GM18498 (cell line): ENCODE measurements at regions not wholly inside any gene's neighbourhood (a gene's known extent, or its start where the extent isn't known, plus 50 kb on each side); places are given as distances from the start of the nearest gene placed in this dataset.

Source experiments
- ATAC-seq: cut with Tn5 transposase; IDR thresholded peaks from one replicate; pipeline ENCODE4 v1.9.1; 2021; ENCODE audit warnings: mild to moderate bottlenecking, moderate library complexity; ENCODE audit not compliant: unreplicated experiment

DNA sequence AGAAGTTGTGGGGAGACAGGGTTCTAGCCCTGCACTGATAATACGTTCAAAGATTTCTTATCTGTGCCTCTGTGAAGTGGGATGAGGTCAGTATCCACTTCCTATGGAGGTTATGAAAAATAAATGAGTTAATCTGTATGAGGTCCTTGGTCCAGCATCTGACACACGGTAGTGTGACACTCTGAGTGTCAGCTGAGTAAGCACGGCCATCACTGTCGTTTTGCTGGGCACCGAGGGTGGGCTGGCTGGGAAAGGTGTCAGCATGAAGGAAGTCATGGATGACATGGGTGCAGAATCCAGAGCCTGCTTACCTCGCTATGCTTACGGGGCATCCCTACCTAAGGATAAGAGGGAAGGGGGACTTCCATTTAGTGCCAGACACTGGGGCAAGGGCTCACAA, 150.3 kb downstream of the INHBB start:
- ATAC-seq = no peak

DNA sequence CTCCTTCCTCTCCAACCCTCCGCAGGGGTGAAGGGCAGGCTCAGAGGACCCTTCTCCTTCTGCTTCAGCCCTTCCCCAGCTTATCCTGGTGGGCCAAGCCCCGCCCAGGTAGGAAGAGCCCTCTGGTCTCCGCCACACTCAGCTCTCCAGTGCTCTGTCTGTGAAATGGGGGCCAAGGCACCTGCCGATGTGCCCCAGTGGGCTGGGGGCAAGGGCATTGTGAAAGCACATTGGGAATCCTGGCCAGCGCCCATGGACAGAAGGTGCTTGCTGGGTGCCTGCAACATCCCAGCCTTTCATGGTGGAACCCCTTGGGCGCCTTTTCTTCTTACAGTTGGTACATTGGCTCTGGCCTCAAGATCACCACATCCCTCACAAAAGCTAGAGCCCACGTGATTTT, 150.8 kb downstream of the INHBB start:
- ATAC-seq = no peak

DNA sequence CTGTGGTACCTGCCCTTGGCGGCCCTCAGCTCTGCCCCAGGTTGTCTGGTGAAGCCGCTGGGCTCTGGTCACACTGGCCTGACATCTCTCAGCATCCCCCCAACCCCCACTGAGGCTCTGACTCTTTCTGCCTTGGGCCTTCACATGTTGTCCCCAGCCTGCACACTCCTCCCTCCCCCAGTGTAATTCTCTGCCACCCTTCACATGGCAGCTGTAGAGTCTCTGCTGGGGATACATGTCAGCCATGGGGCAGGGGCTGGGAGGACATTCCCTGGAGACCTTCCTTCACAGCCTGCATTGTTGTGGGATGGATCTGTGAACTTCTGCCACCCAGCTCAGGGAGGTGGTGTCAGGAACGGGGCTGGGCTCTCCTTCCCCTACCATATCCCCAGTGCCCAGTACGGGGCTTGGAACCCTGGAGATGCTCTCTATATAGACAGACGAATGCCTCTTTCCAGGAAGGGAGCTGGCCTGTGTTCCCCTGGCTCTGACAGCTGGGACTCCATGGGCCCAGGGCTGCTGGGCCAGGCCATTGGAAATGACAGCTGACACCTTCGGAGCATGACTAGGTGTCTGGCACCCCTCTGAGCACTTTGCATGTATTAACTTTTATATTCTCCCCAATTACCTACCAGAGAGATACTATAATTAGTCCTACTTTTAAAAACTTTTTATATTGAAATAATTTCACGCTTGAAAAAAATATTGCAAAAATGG, 151.5 kb downstream of the INHBB start:
- ATAC-seq = no peak

DNA sequence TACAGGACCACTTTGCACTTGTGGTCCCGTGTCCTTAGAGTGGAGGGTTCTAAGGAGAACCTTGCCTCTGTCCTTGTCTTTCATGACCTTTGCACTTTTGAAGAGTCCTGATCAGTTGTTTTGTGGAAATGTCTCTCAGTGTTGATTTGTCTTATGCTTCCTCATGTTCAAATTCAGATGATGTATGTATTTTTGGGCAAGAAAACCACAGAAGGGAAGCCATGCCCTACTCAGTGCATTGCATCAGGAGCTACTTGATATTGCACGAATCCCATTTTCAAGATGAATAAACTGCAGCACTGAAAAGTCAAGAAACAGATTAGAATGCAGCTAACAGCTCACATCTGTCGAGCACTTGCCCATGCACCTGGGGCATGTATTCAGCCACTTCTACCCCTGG, 152.2 kb downstream of the INHBB start:
- ATAC-seq = no peak

DNA sequence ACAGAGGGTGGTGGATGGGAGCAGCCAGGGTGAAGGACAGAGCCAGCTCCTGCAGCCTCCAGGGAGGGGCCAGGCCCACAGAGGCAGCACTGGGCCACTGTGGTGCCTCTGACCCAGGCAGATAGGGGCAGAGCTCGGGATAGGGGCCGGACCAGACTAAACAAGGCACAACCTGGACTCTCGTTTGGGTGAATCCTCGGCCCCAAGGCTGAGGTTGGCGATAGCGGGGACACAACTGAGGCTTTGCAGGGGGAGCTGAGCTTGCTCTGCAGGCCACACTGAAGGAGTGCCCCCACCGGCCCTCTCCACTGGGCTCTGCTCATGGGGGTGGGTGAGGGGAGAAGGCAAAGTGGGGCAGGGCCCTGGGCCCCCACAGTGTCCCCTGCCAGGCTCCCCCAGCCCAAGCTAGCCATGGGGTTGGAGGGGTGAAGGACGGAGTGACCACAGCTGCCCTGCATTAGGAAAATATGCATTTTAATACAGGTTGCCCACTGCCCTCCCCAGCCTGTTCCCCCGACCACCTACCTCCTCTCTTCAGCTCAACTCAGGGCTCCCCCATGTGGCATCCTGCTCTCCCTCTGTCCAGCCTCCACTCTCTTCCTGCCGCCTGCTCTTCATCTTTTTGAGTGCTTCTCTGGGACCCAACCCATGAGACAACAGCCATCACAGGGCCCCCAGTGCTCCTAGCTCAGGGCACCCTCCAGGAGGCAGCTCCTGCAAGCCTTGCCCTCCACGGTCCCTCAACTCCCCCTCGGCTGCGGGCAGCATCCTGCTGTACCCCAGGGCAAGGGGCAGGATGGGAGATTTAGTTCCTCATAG, 152.8 kb downstream of the INHBB start:
- no peak for ATAC-seq

DNA sequence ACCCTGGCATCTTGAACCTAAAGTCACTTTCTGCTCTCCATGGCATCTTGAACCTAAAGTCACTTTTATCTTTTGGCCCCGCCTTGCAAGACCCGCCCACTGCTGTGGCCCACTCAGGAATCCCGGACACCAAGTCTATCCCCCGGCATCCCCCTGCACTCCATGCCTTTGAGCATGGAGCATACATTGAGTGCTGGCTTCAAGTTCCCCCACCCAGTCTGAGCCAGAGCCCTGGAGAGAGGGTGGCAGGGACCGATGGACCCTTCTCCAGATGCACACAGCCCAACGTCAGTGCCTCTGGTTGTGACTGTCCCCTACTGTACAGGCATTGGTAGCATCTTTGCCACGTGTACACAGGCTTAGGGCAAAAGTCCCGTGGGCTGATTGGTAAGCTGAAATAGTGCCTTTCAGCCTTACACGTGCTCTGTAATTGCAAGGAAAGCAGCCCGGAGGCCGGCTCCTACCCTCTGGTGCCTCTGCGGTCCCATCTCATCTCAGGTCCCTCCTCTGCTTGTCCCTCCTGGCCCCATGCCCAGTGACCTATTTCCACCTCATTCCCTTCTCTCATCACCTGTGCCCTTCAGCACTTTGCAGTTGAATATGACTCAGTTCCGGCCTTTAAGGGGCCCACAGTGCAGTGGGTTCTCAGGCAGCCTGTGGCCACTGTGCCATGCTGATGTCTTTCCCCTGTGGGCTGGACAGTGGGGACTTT, 154.0 kb downstream of the INHBB start:
- ATAC-seq = no peak

DNA sequence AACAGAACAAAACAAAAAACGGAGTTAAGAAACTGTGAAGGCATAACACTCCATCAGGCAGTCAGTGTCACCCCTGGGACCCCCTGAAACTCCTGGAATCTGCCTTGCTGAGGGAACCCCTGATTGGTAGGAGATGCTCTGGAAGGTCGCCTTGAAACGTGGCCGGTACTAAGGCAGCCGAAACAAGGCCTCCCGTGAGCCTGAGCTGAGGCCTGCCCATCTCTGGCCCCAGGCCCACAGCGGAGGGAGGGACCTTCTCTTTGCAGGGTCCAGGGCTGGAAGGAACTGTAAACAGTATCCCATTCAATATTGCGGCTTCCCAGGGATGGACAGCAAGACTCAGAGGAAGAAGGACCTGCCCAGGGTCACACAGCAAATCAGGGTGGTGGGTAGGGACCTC, 155.7 kb downstream of the INHBB start:
- ATAC-seq = no peak

DNA sequence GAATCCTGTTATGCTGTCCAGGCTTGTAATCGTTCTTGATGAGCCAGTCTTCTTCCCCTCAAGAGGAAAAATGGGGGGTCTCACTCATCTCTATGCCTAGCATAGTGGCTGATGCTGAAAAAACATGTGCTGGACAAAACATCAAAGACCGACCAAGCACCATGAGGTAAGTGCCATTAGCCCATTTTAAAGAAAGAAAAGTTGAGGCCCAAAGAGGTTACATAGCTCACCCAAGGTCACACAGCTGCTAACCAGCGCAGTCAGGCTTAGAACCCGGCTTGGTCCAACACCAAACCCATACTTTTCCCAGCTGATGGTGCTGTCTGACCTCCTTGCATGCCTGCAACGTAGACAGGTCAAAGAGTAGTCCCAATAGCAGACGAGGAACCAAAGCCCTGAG, 156.4 kb downstream of the INHBB start:
- no peak for ATAC-seq

DNA sequence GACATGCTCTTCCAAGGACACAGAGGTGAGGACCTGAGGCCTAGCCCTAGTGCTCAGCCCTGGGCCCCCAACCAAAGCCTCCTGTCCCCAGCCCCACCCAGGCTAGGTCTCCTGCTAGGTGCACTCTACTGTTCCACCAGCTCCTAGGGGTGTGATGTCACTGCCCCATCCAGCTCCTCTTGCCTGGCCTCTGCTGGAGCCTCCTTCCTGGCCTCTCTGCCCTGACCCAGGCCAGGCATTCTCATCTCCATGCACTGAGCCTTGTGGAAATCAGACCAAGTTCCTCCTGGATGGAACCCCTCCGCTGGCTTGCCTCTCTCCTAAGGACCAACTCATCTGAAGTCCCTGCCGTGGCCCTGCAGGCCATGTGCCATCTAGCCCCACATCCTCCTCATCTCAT, 156.8 kb downstream of the INHBB start:
- no peak for ATAC-seq

DNA sequence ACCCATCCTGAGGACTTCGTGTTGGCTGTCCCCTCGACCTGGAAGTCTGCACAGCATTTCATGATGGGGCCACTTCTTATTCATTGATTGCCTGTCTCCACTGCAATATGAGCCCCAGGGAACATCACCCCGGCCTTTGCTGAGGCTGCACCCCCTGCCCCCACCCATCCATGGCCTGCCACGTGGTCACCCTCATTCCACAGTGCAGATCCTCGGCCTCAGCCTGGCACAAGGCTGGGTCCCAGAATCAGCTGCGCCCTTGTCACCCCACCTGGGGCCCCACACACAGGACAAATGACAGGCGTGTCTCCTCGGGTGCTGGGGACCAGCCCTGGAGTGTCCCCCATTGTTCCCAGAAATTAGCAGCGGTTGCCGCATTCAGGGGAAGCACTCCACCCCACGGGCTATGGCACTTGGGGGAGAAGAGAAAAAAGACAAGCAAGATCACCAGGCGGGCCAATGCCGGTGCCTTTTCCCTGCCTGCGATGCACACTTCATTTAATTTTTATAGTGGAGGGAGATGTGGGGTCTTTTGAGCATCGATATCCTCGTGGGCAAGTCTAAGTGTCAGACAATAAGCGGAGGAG, 157.4 kb downstream of the INHBB start:
- no peak for ATAC-seq

DNA sequence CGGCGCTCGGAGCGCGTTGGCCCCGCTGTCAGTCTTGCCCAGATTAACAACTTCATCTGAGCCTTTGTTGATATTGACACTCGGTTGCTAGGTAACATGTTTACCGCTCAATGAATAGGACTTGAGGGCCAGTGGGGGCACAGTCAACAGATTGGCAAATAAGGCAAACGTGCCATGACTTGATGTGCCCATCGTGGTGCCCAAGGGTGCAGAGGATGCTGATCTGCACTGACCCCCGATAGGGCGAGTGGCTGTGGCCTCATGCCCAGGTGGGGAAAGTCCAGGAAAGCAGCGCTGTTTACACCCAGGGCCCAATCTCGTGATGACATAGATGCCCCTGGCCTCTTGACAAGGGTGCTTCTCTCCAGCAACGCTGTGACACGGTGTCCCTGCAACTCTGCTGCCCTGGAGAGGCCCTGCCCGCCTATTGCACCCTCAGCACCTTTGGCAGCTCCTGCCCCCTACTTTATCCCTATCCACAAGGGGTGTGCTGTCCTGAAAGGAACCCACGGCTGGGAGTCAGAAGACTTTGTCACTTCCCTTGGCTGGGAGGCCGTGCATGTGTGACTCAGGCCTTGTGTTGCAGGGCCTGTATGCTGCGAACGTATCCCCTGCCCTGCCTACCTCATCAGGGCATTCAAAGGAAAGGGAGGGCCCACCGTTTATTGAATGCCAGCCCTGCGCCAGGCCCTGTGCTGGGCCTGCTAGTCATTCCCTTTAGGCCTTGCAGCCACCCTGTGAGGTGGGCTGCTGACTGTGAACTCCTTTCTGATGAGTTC, 158.0 kb downstream of the INHBB start:
- no peak for ATAC-seq

DNA sequence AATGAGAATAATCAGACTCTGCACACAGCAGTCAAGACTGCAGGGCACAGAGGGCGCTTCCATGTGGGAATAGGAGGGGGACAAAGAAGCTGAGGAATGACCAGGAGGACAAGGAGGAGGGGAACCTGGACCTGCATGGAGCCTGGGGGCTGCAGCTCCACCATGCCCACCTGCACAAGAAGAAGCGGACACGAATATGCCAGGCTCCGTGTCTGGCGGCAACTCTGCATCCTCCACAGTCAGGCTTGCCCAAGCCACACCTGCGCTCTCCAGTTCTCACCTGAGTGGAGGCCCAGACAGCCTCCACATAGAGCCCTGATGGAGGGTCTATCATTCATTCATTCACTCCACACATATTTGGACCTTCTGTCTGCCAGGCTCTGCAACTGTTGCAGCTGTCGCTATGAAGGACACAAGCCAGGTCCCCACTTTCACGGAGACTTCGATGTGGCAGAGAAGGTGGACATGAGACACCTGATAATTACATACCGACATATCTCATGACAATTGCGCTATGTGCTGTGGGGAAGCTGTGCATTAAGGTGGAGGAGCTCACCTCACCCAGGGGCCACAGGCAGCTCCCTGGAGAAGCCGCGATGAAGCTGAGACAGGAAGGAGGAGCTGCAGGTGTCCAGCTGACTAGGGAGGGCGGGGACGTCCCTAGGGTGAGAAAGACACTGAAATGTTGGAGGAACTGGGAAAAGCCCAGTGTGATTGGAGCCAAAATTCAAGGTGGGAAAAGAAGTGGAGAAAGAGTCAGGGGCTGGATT, 159.2 kb downstream of the INHBB start:
- ATAC-seq = no peak

DNA sequence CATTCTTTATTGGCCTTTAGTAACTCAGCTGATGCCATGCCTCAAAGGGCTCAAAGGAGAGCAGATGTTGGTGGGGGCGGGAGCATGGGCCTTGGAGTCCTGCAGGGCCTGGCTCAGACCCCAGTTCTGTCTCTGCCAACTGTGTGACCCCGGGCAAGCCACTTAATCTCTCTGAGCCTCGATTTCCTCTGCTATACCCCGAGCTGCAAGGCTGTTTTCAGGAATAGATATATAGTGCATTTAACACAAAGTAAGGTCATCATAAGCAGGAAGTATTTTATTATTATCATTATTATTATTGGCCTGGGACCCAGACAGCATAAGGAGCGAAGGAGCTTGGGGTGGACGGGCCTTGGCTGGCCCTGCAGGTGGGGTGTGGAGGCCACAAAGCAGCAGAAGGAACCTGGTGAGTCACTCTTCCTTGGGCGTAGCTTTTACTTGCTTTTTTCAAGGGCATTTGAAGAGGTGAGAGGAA, 162.7 kb downstream of the INHBB start:
- no peak for ATAC-seq

DNA sequence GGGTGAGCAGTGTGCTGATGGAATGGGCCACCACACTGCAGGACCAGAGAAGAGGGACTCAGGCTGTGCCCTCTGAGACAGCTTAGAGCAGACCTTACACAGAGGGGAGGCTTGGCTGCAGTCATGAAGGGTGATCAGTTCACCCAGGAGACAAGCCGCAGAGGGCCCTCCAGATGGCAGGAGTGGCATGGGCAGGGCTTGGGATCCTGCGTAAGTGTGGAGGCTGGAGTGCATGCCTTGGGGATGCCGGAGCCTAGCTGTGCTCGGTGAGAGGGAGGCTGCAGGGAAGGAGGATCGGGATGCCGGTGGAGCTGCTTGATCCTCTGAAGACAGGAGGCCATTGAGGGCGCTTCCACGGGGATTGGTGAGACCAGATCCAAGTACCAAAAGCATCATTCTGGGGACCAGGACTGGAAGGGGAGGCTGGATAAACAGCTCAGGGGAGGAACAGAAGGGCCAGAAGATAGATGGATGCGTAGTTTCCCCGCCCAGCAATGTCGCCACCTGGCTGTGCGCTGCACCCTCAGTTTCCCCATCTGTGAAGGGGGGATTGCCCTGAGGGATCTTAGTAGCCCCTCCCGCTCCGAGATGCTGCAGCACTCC, 163.4 kb downstream of the INHBB start:
- ATAC-seq = no peak

DNA sequence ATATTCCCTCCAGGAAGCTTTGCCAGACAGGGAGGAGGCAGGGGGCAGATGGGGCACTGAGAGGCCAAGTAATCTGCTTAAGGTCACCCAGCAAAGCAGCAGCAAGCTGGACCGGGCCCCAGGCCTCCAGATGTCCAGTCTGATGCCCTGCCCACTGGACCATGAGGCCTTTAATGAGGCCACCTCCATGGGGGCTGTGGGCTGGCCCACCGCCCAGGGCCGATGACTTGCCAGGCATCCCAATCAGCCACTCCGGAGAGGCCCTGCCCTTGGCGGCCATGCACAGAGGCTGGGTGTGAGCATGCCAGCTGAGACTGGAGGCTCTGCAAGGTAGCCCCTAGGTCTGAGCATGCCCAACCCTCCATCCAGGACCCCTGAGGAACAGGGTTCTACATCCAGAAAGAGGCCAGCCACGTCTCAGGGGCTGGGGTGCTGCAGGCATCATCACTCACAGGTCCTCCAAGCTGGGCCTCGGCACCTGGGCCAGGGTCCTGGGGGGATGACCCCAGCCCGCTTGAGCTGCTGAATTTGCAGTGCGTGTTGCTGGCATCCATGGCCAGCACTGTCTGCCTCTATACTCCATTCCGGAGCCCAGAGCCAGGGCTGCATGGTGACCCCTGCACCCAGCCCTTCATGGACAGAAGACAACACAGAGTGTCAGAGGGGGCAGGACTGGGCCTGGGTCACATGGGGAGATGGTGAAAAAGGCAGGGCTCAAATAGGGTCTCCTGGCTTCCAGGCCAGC, 164.2 kb downstream of the INHBB start:
- ATAC-seq = no peak

DNA sequence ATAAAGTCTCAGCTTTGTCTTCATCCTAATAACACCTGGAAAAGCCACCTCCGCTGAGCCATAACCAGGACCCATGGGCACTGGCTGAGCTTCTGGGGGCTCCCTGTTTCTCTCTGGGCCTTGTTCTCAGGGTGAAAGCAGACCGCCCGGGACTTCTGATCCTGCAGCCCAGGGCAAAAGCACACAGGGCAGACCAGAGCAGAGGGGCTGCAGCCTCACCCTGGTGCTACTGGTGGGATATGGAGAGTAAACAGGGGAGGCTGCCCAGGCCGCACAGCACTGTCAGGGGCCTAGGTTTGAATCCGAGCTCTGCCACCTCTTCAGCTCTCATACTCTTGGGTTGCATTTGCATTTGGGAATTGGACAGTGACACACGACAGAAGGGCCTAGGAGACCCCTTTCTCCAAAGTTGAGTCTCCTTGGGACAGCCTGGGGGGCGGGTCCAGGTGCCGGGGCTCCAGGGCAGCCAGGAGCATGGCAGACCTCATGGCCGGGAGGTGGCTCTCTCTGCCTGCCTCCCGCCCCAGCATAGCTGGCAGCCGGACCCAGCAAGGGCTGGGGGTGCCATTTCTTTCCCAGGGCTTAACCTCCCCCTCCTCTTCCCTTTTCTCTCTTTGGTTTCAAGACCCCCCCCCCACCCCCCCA, 164.9 kb downstream of the INHBB start:
- no peak for ATAC-seq

DNA sequence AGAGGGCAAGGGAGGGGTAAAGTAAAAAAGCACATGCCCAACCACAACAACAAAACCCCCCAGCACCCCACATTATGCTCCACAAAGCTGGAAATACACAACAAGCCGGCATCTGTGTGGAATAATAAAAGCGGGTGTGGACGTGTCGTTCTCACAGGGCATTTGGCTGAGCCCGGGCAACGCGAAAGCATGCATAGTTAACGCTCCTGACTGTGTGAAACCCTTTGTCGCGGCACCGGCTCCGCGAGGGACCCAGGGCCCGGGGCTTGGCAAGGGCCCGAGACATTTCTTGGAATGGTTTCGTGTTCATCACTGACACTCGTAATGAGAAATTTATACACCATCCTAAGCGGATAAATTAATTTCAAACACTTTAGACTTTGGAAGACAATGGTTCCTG, 165.6 kb downstream of the INHBB start:
- ATAC-seq = no peak
